Activated T-cell treated with anti-CD3 and anti-CD28 coated beads, Interleukin-2, amount 50 U/mL, for 24 hours (primary cell): ENCODE measurements at regions not wholly inside any gene's neighbourhood (a gene's known extent, or its start where the extent isn't known, plus 50 kb on each side); places are given as distances from the start of the nearest gene placed in this dataset.
"Not testable (repeated sequence)": the region's sequence is repeated elsewhere in the genome, so short reads cannot be mapped to it uniquely, and the experiment has no call there.

Experiments
- DNase-seq: peaks from one replicate; pipeline ENCODE4 v3.0.0-alpha.2; 2020
- H3K27ac Mint-ChIP-seq: 2 replicates; pipeline ENCODE4 v1.8.0; 2020; ENCODE audit warnings: mild to moderate bottlenecking, mixed read lengths
- H3K27me3 Mint-ChIP-seq: 2 replicates; pipeline ENCODE4 v1.8.0; 2020; ENCODE audit warnings: mixed read lengths
- H3K36me3 Mint-ChIP-seq: 2 replicates; pipeline ENCODE4 v1.8.0; 2020; ENCODE audit warnings: low read depth, mixed read lengths
- H3K4me1 Mint-ChIP-seq: 2 replicates; pipeline ENCODE4 v1.8.0; 2020; ENCODE audit warnings: low read depth, mixed read lengths
- H3K4me3 Mint-ChIP-seq: 2 replicates; pipeline ENCODE4 v1.8.0; 2020; ENCODE audit warnings: mild to moderate bottlenecking, moderate library complexity, mixed read lengths
- H3K9me3 Mint-ChIP-seq: 2 replicates; pipeline ENCODE4 v1.8.0; 2020; ENCODE audit warnings: mixed read lengths

DNA sequence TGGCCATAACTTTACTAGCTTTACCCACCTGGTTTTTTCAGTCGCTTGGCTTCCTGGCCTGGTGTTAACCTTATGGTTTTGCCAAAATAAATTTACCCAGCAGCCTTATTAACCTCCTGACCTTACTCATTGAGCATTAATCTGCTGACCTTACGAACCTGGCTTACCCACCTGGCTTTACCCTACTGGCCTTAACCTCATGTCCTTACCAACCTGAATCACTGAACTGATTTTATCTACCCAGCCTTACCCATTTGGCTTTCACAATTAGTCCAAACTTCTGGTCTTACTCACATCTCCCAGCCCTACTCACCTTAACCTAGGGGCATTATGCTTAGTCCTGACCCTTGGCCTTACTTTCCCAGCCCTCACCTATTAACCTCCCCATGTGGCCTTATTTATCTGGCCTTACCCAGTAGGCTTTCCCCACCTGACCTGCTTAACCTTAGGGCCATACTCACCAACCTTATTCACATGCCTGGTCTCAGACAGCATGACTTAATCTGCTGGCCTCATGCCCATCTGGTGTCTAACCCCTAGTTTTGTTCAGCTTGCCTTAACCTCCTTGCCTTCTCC, 93.4 kb downstream of the IL12A start:
- no peaks in the 10 kb centered on the region for H3K36me3 Mint-ChIP-seq
- no peak overlapping the region for H3K27ac Mint-ChIP-seq
- H3K4me1 Mint-ChIP-seq: no peaks in the 10 kb centered on the region
- H3K27me3 Mint-ChIP-seq: no peaks in the 10 kb centered on the region
- no peak overlapping the region for H3K4me3 Mint-ChIP-seq
- no peak for DNase-seq
- H3K9me3 Mint-ChIP-seq: no peaks in the 10 kb centered on the region

DNA sequence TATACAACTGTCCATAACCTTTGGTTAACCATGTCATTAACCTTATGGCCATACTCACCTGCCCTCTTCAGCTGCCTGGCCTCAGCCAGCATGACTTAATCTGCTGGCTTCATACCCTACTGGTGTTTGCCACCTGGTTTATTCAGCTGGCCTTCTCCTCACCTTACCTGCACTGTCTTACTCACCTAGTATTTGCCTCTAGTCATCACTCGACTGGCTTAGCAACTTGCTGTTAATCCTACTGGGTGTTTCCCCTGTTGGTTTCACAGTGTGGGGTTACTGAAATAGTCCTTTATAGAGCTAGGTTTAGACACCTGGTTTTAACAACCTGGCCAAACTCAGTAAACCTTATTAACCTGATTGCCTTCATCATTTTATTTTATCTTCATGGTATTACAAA, 96.4 kb downstream of the IL12A start:
- H3K27me3 Mint-ChIP-seq: no peaks in the 10 kb centered on the region
- H3K9me3 Mint-ChIP-seq: no peaks in the 10 kb centered on the region
- H3K36me3 Mint-ChIP-seq: no peaks in the 10 kb centered on the region
- DNase-seq: no peak
- no peaks in the 10 kb centered on the region for H3K4me1 Mint-ChIP-seq
- H3K27ac Mint-ChIP-seq: no peak overlapping the region
- no peak overlapping the region for H3K4me3 Mint-ChIP-seq

DNA sequence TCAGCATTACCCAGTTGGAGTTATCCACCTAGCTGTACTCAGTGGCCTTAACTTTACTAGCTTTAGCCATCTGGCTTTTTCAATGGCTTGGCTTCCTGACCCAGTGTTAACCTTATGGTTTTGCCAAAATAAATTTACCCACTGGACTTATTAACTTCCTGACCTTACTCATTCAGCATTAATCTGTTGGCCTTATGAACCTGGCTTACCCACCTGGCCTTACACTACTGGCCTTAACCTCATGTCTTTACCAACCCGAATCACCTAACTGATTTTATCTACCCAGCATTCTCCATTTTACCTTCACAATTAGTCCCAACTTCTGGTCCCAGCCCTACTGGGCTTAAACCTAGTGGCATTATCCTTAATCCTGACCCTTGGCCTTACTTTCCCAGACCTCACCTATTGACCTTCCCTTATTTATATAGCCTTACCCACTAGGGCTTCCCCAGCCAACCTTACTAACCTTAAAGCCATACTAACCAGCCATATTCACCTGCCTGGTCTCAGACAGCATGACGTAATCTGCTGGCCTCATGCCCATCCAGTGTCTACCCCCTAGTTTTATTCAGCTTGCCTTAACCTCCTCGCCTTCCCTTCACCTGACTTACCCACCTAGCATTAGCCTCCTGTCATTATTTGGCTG, 100.0 kb downstream of the IL12A start:
- Mint-ChIP-seq H3K4me1 (no peaks in the 10 kb centered on the region), H3K27me3 (no peaks in the 10 kb centered on the region)
- no peak for DNase-seq

DNA sequence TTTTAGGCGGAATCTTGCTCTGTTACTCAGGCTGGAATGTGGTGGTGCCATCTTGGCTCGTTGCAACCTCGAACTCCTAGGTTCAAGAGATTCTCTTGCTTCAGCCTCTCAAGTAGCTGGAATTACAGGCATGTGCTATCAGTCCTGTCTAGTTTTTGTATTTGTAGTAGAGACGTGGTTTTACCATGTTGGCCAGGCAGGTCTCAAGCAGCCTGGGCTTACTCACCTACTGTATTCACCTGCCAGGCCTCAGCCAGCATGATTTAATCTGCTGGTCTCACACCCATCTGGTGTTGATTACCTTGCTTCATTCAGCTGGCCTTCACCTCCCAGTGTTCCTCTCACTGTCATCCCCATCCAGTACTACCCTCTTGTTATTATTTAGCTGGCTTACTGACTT, 102.0 kb downstream of the IL12A start:
- Mint-ChIP-seq H3K4me1 (no peaks in the 10 kb centered on the region), H3K27me3 (no peaks in the 10 kb centered on the region), H3K4me3 (no peak overlapping the region), H3K27ac (no peak overlapping the region), H3K36me3 (no peaks in the 10 kb centered on the region), H3K9me3 (no peaks in the 10 kb centered on the region)
- DNase-seq: no peak

More for the DNA sequence above, 100.0 kb downstream of the IL12A start:
- Mint-ChIP-seq H3K36me3 (no peaks in the 10 kb centered on the region), H3K27ac (no peak overlapping the region), H3K9me3 (no peaks in the 10 kb centered on the region), H3K4me3 (no peak overlapping the region)

DNA sequence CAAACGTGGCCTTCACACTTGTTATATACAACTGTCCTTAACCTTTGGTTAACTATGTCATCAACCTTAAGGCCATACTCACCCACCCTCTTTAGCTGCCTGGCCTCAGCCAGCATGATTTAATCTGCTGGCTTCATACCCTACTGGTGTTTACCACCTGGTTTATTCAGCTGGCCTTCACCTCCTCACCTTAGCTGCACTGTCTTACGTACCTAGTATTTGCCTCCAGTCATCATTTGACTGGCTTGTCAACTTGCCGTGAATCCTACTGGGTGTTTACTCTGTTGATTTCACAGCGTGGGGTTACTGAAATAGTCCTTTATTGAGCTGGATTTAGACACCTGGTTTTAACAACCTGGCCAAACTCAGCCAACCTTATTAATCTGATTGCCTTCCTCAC, 102.8 kb downstream of the IL12A start:
- DNase-seq: no peak
- no peaks in the 10 kb centered on the region for H3K36me3 Mint-ChIP-seq
- H3K9me3 Mint-ChIP-seq: no peaks in the 10 kb centered on the region
- no peaks in the 10 kb centered on the region for H3K4me1 Mint-ChIP-seq
- no peaks in the 10 kb centered on the region for H3K27me3 Mint-ChIP-seq
- no peak overlapping the region for H3K4me3 Mint-ChIP-seq
- no peak overlapping the region for H3K27ac Mint-ChIP-seq

DNA sequence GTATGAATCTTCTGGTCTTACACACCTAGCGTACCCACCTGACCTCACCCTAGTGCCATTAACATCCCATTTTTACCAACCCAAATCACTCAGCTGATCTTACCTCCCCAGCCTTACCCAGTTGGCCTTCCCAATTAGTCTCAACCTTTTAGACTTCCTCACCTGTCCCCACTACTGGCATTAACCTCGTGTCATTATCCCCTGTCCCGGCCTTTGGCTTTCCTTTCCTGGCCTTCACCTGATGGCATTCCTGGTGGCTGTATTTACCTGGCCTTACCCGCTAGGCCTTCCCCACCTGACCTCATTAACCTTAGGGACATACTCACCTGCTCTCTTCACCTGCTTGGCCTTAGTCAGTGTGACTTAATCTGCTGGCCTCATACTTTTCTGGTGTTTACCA, 104.1 kb downstream of the IL12A start:
- Mint-ChIP-seq H3K27me3 (no peaks in the 10 kb centered on the region), H3K4me1 (no peaks in the 10 kb centered on the region), H3K27ac (no peak overlapping the region), H3K36me3 (no peaks in the 10 kb centered on the region), H3K4me3 (no peak overlapping the region), H3K9me3 (no peaks in the 10 kb centered on the region)
- no peak for DNase-seq

DNA sequence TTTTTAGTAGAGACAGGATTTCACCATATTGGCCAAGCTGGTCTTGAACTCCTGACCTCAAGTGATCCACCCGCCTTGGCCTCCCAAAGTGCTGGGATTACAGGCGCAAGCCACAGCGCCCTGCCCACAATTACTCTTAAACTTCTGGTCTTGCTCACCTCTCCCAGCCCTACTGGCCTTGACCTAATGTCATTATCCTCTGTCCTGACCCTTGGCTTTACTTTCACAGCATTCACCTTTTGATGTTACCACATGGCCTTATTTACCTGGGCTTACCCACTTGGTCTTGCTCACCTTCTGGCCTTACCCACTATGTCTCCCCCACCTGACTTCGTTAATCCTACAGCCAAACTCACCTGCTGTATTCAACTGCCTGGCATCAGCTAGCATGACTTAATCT, 105.9 kb downstream of the IL12A start:
- Mint-ChIP-seq H3K27ac (no peak overlapping the region), H3K4me3 (no peak overlapping the region), H3K4me1 (no peaks in the 10 kb centered on the region), H3K9me3 (no peaks in the 10 kb centered on the region), H3K27me3 (no peaks in the 10 kb centered on the region), H3K36me3 (no peaks in the 10 kb centered on the region)
- DNase-seq: no peak

DNA sequence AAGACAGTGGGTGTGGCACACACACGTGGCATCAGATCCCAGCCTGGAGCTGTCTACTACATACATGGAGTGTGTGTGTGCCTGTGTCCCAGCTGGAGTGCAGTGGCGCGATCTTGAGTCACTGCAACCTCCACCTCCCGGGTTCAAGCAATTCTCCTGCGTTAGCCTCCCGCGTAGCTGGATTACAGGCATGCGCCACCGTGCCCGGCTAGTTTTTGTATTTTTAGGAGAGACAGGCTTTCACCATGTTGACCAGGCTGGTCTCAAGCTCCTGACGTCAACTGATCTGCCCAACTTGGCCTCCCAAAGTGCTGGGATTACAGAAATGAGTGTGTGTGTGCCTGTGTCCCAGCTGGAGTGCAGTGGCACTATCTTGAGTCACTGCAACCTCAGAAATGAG, 108.8 kb downstream of the IL12A start:
- Mint-ChIP-seq H3K27ac (no peak overlapping the region), H3K9me3 (no peaks in the 10 kb centered on the region), H3K4me3 (no peak overlapping the region), H3K4me1 (no peaks in the 10 kb centered on the region), H3K36me3 (no peaks in the 10 kb centered on the region), H3K27me3 (peaks cover 6% of the 10 kb centered on the region)
- no peak for DNase-seq

DNA sequence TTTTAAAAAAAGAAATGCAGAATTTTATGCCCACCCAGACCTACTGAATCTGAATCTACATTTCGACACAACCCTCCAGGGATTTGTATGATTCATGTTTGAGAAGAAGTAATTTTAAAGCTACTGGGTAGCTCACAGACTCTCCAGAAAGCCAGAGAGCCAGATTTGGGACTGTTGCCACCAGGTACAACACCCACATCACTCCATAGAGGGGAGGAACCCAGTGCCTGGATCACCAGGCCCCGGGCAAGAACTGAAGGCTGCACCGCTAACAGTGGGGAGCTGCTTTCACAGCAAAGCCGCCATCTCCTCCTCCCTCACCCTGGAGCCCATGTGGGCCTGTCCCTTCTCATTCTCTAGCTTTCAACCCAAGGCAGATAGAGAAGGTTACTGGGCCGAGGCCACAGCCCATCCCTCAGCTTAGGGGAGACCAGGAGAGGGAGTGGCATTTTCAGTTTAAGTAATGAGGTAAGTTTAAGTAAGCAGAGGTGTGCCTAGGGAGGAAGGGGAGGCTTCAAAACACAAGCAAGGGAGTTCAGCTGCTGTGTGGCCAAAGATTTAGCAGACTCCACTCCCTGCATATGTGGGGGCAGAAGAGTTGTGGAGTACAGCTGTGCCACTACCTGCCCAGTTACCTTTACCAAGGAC, 109.8 kb downstream of the IL12A start:
- H3K9me3 Mint-ChIP-seq: no peaks in the 10 kb centered on the region
- H3K4me3 Mint-ChIP-seq: no peak overlapping the region
- H3K27me3 Mint-ChIP-seq: peaks cover 7% of the 10 kb centered on the region

DNA sequence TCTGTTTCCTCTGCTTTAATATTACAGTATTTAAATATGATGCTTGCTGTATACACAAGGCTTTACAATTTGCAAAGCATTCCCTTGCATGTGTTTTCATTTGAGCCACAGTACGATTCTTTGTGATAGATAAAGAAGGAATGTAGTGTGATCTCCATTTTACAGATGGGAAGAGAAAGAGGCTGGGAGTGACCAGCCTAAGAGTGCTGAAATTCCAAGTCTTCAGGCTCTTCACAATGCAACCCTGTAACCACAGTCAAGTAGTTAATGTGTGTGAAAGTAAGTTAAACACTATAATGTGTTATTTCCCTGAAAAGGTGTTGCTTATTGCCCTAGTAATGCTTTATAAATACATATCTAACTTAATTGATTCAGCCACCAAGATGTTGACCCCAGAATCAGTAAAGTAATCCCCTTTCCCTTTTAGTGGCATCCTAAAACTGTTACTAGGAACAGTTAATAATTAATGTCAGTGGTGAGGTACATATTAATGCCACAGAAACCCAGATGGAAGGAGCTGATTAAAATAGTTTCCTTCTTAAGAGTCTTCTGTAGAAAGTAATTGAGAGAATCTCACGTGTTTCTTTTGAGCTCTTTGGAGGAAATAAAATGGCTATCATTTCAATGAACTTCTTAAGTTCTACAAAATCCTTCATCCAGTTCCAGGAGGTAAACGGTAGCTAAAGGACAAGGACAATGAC, 110.4 kb downstream of the IL12A start:
- Mint-ChIP-seq H3K4me3 (no peak overlapping the region), H3K36me3 (no peaks in the 10 kb centered on the region), H3K9me3 (no peaks in the 10 kb centered on the region), H3K4me1 (no peaks in the 10 kb centered on the region), H3K27me3 (peaks cover 7% of the 10 kb centered on the region), H3K27ac (no peak overlapping the region)
- no peak for DNase-seq

More for the DNA sequence above, 109.8 kb downstream of the IL12A start:
- Mint-ChIP-seq H3K36me3 (no peaks in the 10 kb centered on the region), H3K4me1 (no peaks in the 10 kb centered on the region), H3K27ac (no peak overlapping the region)
- DNase-seq: no peak

DNA sequence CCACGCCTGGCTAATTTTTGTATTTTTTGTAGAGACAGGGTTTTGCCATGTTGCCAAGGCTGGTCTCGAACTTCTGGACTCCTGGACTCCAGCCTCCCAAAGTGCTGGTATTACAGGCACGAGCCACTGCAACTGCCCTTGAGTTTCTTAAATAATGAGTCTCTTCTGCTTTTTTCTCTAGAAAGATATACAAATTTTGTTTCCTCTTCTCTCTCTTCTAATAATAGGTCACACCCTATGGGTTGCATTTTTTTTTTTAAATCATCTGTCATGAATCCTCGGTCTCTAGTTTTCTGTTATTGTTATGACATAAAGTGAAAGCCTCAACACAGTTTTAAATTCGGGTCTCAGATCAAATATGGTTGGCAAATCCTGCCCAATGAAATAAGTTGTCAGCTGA, 111.2 kb downstream of the IL12A start:
- H3K36me3 Mint-ChIP-seq: no peaks in the 10 kb centered on the region
- H3K4me3 Mint-ChIP-seq: no peak overlapping the region
- peaks cover 7% of the 10 kb centered on the region for H3K27me3 Mint-ChIP-seq
- no peaks in the 10 kb centered on the region for H3K9me3 Mint-ChIP-seq
- no peak overlapping the region for H3K27ac Mint-ChIP-seq
- DNase-seq: no peak
- H3K4me1 Mint-ChIP-seq: no peaks in the 10 kb centered on the region

DNA sequence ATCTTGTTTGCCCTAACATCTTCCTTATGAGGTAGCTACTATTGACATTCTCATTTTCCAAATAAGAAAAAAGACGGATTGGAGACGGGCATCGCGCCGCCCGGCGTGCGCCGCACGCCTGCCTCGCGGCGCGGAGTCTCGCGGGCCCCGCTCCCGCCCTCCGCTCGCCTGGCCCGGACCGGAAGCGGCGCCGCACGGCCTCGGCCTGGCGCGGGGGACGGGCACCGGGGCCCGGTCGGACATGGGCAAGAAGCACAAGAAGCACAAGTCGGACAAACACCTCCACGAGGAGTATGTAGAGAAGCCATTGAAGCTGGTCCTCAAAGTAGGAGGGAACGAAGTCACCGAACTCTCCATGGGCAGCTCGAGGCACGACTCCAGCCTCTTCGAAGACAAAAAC, 112.0 kb downstream of the IL12A start:
- H3K27me3 Mint-ChIP-seq: peaks cover 7% of the 10 kb centered on the region
- no peak overlapping the region for H3K27ac Mint-ChIP-seq
- no peak overlapping the region for H3K4me3 Mint-ChIP-seq
- H3K9me3 Mint-ChIP-seq: no peaks in the 10 kb centered on the region
- no peak for DNase-seq
- H3K36me3 Mint-ChIP-seq: no peaks in the 10 kb centered on the region
- H3K4me1 Mint-ChIP-seq: no peaks in the 10 kb centered on the region

DNA sequence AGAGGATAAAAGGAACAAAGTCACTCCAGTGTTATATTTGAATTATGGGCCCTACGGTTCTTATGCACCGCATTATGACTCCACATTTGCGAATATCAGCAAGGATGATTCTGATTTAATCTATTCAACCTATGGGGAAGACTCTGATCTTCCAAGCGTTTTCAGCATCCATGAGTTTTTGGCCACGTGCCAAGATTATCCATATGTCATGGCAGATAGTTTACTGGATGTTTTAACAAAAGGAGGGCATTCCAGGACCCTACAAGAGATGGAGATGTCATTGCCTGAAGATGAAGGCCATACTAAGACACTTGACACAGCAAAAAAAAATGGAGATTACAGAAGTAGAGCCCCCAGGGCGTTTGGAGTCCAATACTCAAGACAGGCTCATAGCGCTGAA, 113.4 kb downstream of the IL12A start:
- H3K27me3 Mint-ChIP-seq, H3K9me3 Mint-ChIP-seq, H3K4me1 Mint-ChIP-seq, H3K27ac Mint-ChIP-seq, DNase-seq, H3K36me3 Mint-ChIP-seq, H3K4me3 Mint-ChIP-seq: not testable (repeated sequence)

DNA sequence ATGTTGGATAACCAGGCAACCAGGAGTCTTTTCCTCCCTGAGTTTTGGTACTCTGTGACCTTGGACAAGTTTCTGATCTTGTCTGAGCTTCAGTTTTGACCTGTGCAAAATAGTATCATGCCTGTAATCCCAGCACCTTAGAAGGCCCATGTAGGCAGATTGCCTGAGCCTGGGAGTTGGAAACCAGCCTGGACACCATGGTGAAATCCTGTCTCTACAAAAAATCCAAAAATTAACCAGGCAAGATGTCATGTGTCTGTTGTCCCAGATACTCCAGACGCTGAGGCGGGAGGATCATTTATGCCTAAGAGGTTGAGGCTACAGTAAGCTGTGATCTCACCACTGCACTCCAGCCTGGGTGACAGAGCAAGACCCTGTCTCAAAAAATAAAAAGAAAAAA, 114.8 kb downstream of the IL12A start:
- H3K4me3 Mint-ChIP-seq: no peak overlapping the region
- no peaks in the 10 kb centered on the region for H3K36me3 Mint-ChIP-seq
- H3K27me3 Mint-ChIP-seq: peaks cover 7% of the 10 kb centered on the region
- H3K27ac Mint-ChIP-seq: no peak overlapping the region
- H3K4me1 Mint-ChIP-seq: no peaks in the 10 kb centered on the region
- no peak for DNase-seq
- no peaks in the 10 kb centered on the region for H3K9me3 Mint-ChIP-seq
